SK-N-SH treated with all-trans-retinoic acid at 6 μM for 48 hours (cell line): ENCODE measurements at regions not wholly inside any gene's neighbourhood (a gene's known extent, or its start where the extent isn't known, plus 50 kb on each side); places are given as distances from the start of the nearest gene placed in this dataset.

ENCODE experiments used
- CSRNP3 ChIP-seq: fragments of 250-450 bp; sonication (Bioruptor Pico); IDR thresholded peaks from 2 replicates; pipeline ENCODE4 v1.5.1; 2021; ENCODE audit warnings: mild to moderate bottlenecking, moderate library complexity
- ESRRG ChIP-seq: fragments of 250-450 bp; sonication (Bioruptor Pico); IDR thresholded peaks from 2 replicates; pipeline ENCODE4 v1.6.1; 2021; ENCODE audit warnings: mild to moderate bottlenecking
- ISL1 ChIP-seq: fragments of 250-450 bp; sonication (Bioruptor Pico); IDR thresholded peaks from 2 replicates; pipeline ENCODE4 v2.1.2; 2022; ENCODE audit warnings: mild to moderate bottlenecking, moderate library complexity
- OSR1 ChIP-seq: fragments of 250-450 bp; sonication (Bioruptor Pico); IDR thresholded peaks from 2 replicates; pipeline ENCODE4 v1.8.0; 2022; ENCODE audit warnings: moderate library complexity, mild to moderate bottlenecking, inconsistent platforms
- PATZ1 ChIP-seq: fragments of 250-450 bp; sonication (Bioruptor Pico); IDR thresholded peaks from 2 replicates; pipeline ENCODE4 v1.8.0; 2020; ENCODE audit warnings: mild to moderate bottlenecking, moderate library complexity, borderline replicate concordance
- POU6F1 ChIP-seq: fragments of 250-450 bp; sonication (Bioruptor Pico); IDR thresholded peaks from 2 replicates; pipeline ENCODE4 v1.8.0; 2021; ENCODE audit warnings: low read depth, mild to moderate bottlenecking, moderate library complexity, borderline replicate concordance
- PPARA ChIP-seq: fragments of 250-450 bp; sonication (Bioruptor Pico); IDR thresholded peaks from 2 replicates; pipeline ENCODE4 v1.5.0; 2020; ENCODE audit warnings: mild to moderate bottlenecking, borderline replicate concordance
- RARB ChIP-seq: fragments of 250-450 bp; sonication (Bioruptor Pico); IDR thresholded peaks from 2 replicates; pipeline ENCODE4 v1.8.0; 2021; ENCODE audit warnings: mild to moderate bottlenecking, moderate library complexity
- TCF4 ChIP-seq: fragments of 250-450 bp; sonication (Bioruptor Pico); IDR thresholded peaks from 2 replicates; pipeline ENCODE4 v1.8.0; 2021; ENCODE audit warnings: mild to moderate bottlenecking, moderate library complexity, borderline replicate concordance
- TSHZ2 ChIP-seq: fragments of 250-450 bp; sonication (Bioruptor Pico); IDR thresholded peaks from 2 replicates; pipeline ENCODE4 v1.5.0; 2020; ENCODE audit warnings: mild to moderate bottlenecking, moderate library complexity

- TF ChIP-seq ISL1 (CRISPR knock-in tag) (no peak), CSRNP3 (CRISPR knock-in tag) (no peak), TCF4 (no peak), PPARA (no peak), ESRRG (CRISPR knock-in tag) (no peak), RARB (no peak), TSHZ2 (no peak), PATZ1 (no peak), OSR1 (CRISPR knock-in tag) (no peak), POU6F1 (CRISPR knock-in tag) (no peak)
Measured at GRCh38 chr5:159663986-159664385, 252.3 kb upstream of the ADRA1B start.
